Anterior cingulate cortex (tissue), 58 donors: ENCODE measurements at regions not wholly inside any gene's neighbourhood (a gene's known extent, or its start where the extent isn't known, plus 50 kb on each side); places are given as distances from the start of the nearest gene placed in this dataset.
"Not testable (repeated sequence)": the region's sequence is repeated elsewhere in the genome, so short reads cannot be mapped to it uniquely, and the experiment has no call there.

Experiments
- DNase-seq, 58 donors: peaks; one replicate each; lab custom pipeline; 2025; lab: John Stamatoyannopoulos, UW

- no peak for DNase-seq
These were observed 204.6 kb upstream of the ALG10 start for GRCh38 chr12:33817713-33818112.

- no peak for DNase-seq
These were observed 204.0 kb upstream of the ALG10 start for GRCh38 chr12:33818313-33818712.

- no peak for DNase-seq
These were observed 196.9 kb upstream of the ALG10 start for GRCh38 chr12:33825442-33825841.

- DNase-seq: no peak
These were observed 196.2 kb upstream of the ALG10 start for GRCh38 chr12:33825986-33826602.

GRCh38 chr12:33828326-33828725, 194.0 kb upstream of the ALG10 start:
- no peak for DNase-seq

GRCh38 chr12:33830070-33830469, 192.2 kb upstream of the ALG10 start:
- DNase-seq: no peak

- no peak for DNase-seq
These were observed 189.4 kb upstream of the ALG10 start for GRCh38 chr12:33832900-33833299.

- DNase-seq: no peak
These were observed 187.6 kb upstream of the ALG10 start for GRCh38 chr12:33834672-33835071.

GRCh38 chr12:33876618-33877017, 145.7 kb upstream of the ALG10 start:
- no peak for DNase-seq

GRCh38 chr12:33892425-33892824, 129.9 kb upstream of the ALG10 start:
- DNase-seq: no peak

GRCh38 chr12:33920460-33920859, 101.8 kb upstream of the ALG10 start:
- DNase-seq: not testable (repeated sequence)

- no peak for DNase-seq
These were observed 96.2 kb upstream of the ALG10 start for GRCh38 chr12:33926095-33926494.

- not testable (repeated sequence) for DNase-seq
These were observed 84.6 kb upstream of the ALG10 start for GRCh38 chr12:33937669-33938068.

GRCh38 chr12:33942172-33942571, 80.1 kb upstream of the ALG10 start:
- DNase-seq: no peak

- no peak for DNase-seq
These were observed 77.4 kb upstream of the ALG10 start for GRCh38 chr12:33944703-33945437.

GRCh38 chr12:33945438-33945784, 76.9 kb upstream of the ALG10 start:
- no peak for DNase-seq

- not testable (repeated sequence) for DNase-seq
These were observed 56.1 kb upstream of the ALG10 start for GRCh38 chr12:33966219-33966618.

- no peak for DNase-seq
These were observed 54.5 kb upstream of the ALG10 start for GRCh38 chr12:33967760-33968159.
